ENCODE measurements at regions not wholly inside any gene's neighbourhood (a gene's known extent, or its start where the extent isn't known, plus 50 kb on each side); places are given as distances from the start of the nearest gene placed in this dataset.
"Not testable (repeated sequence)": the region's sequence is repeated elsewhere in the genome, so short reads cannot be mapped to it uniquely, and the experiment has no call there.

GRCh38 chr5:82538339-82539034 lies 260.3 kb upstream of the RPS23 start:
- no peak overlapping the region for H3K4me3 Mint-ChIP-seq
- H3K36me3 Mint-ChIP-seq, result no peaks in the 10 kb centered on the region
- ChIA-PET POLR2A (no interaction called here), CTCF (interaction anchor here (0.7 kb wide), 1 partner anchor 79 kb away, joined by 3 read pairs; no protein-coding TSS in a partner anchor)
- no peaks in the 10 kb centered on the region for H3K9me3 Mint-ChIP-seq
- intact Hi-C loops (cut with micrococcal nuclease), result no loop called here
- peaks cover 1% of the 10 kb centered on the region for H3K27me3 Mint-ChIP-seq
- H3K4me1 Mint-ChIP-seq (ENCODE audit: low read depth), result no peaks in the 10 kb centered on the region
- no peak for DNase-seq
- no peak overlapping the region for H3K27ac Mint-ChIP-seq

GRCh38 chr5:82537687-82538306 lies 259.6 kb upstream of the RPS23 start:
- CTCF ChIA-PET, result interaction anchor here (0.7 kb wide), 1 partner anchor 78 kb away, joined by 3 read pairs; no protein-coding TSS in a partner anchor
- Mint-ChIP-seq H3K27me3 (peaks cover 1% of the 10 kb centered on the region), H3K4me3 (no peak overlapping the region), H3K36me3 (no peaks in the 10 kb centered on the region), H3K4me1 (ENCODE audit: low read depth) (no peaks in the 10 kb centered on the region), H3K9me3 (no peaks in the 10 kb centered on the region), H3K27ac (no peak overlapping the region)
- intact Hi-C loops (cut with micrococcal nuclease), result no loop called here
- no peak for DNase-seq
- POLR2A ChIA-PET, result no interaction called here

- Mint-ChIP-seq H3K4me1 (ENCODE audit: low read depth) (no peaks in the 10 kb centered on the region), H3K9me3 (peaks cover 5% of the 10 kb centered on the region), H3K4me3 (no peak overlapping the region), H3K27ac (no peak overlapping the region), H3K36me3 (peaks cover 3% of the 10 kb centered on the region), H3K27me3 (peaks cover 4% of the 10 kb centered on the region)
- intact Hi-C loops (cut with micrococcal nuclease), result no loop called here
- ChIA-PET POLR2A (no interaction called here), CTCF (no interaction called here)
- DNase-seq, result no peak
Measured at GRCh38 chr5:82534986-82535385, 256.8 kb upstream of the RPS23 start.

- CTCF ChIA-PET; POLR2A ChIA-PET; H3K36me3 Mint-ChIP-seq; intact Hi-C loops (cut with micrococcal nuclease); H3K27me3 Mint-ChIP-seq; H3K27ac Mint-ChIP-seq; DNase-seq; H3K4me3 Mint-ChIP-seq; H3K4me1 Mint-ChIP-seq (ENCODE audit: low read depth): not testable (repeated sequence)
- peaks cover 10% of the 10 kb centered on the region for H3K9me3 Mint-ChIP-seq
Measured at GRCh38 chr5:82532075-82532474, 253.9 kb upstream of the RPS23 start.

- peaks cover 5% of the 10 kb centered on the region for H3K9me3 Mint-ChIP-seq
- peaks cover 10% of the 10 kb centered on the region for H3K4me1 Mint-ChIP-seq (ENCODE audit: low read depth)
- no peak for DNase-seq
- CTCF ChIA-PET, result no interaction called here
- intact Hi-C loops (cut with micrococcal nuclease), result loop anchor here (10.0 kb wide), 1 partner anchor 172 kb away; no protein-coding TSS in a partner anchor
- H3K36me3 Mint-ChIP-seq, result peaks cover 2% of the 10 kb centered on the region
- POLR2A ChIA-PET, result no interaction called here
- no peaks in the 10 kb centered on the region for H3K27me3 Mint-ChIP-seq
- H3K4me3 Mint-ChIP-seq, result no peak overlapping the region
- no peak overlapping the region for H3K27ac Mint-ChIP-seq
Measured at GRCh38 chr5:82526540-82526939, 248.4 kb upstream of the RPS23 start.

- no peak overlapping the region for H3K27ac Mint-ChIP-seq
- H3K27me3 Mint-ChIP-seq, result no peaks in the 10 kb centered on the region
- H3K4me1 Mint-ChIP-seq (ENCODE audit: low read depth), result peaks cover 10% of the 10 kb centered on the region
- CTCF ChIA-PET, result no interaction called here
- POLR2A ChIA-PET, result no interaction called here
- H3K4me3 Mint-ChIP-seq, result no peak overlapping the region
- DNase-seq, result no peak
- H3K36me3 Mint-ChIP-seq, result peaks cover 2% of the 10 kb centered on the region
- H3K9me3 Mint-ChIP-seq, result peaks cover 5% of the 10 kb centered on the region
- intact Hi-C loops (cut with micrococcal nuclease), result loop anchor here (10.0 kb wide), 1 partner anchor 171 kb away; no protein-coding TSS in a partner anchor
Measured at GRCh38 chr5:82525626-82526025, 247.5 kb upstream of the RPS23 start.

GRCh38 chr5:82523633-82524032 lies 245.5 kb upstream of the RPS23 start:
- Mint-ChIP-seq H3K27ac (no peak overlapping the region), H3K4me3 (no peak overlapping the region), H3K9me3 (peaks cover 5% of the 10 kb centered on the region), H3K27me3 (peaks cover 2% of the 10 kb centered on the region), H3K4me1 (ENCODE audit: low read depth) (peaks cover 10% of the 10 kb centered on the region), H3K36me3 (peaks cover 2% of the 10 kb centered on the region)
- no peak for DNase-seq
- intact Hi-C loops (cut with micrococcal nuclease), result loop anchor here (10.0 kb wide), 1 partner anchor 169 kb away; no protein-coding TSS in a partner anchor
- CTCF ChIA-PET, result no interaction called here
- POLR2A ChIA-PET, result no interaction called here

- no peak for DNase-seq
- Mint-ChIP-seq H3K4me3 (no peak overlapping the region), H3K36me3 (no peaks in the 10 kb centered on the region), H3K4me1 (ENCODE audit: low read depth) (peaks cover 10% of the 10 kb centered on the region), H3K27me3 (peaks cover 4% of the 10 kb centered on the region), H3K9me3 (peaks cover under 1% of the 10 kb centered on the region), H3K27ac (no peak overlapping the region)
- intact Hi-C loops (cut with micrococcal nuclease), result loop anchor here (10.0 kb wide), 1 partner anchor 168 kb away; no protein-coding TSS in a partner anchor
- POLR2A ChIA-PET, result no interaction called here
- CTCF ChIA-PET, result interaction anchor here (1.0 kb wide), 1 partner anchor 172 kb away, joined by 4 read pairs; no protein-coding TSS in a partner anchor
Measured at GRCh38 chr5:82522897-82523296, 244.7 kb upstream of the RPS23 start.

- intact Hi-C loops (cut with micrococcal nuclease), result loop anchor here (10.0 kb wide), 1 partner anchor 167 kb away; no protein-coding TSS in a partner anchor
- no peak for DNase-seq
- H3K27me3 Mint-ChIP-seq, result peaks cover 4% of the 10 kb centered on the region
- POLR2A ChIA-PET, result no interaction called here
- no peaks in the 10 kb centered on the region for H3K36me3 Mint-ChIP-seq
- H3K4me1 Mint-ChIP-seq (ENCODE audit: low read depth), result peaks cover 5% of the 10 kb centered on the region
- no peak overlapping the region for H3K27ac Mint-ChIP-seq
- no peak overlapping the region for H3K4me3 Mint-ChIP-seq
- H3K9me3 Mint-ChIP-seq, result no peaks in the 10 kb centered on the region
- CTCF ChIA-PET, result no interaction called here
Measured at GRCh38 chr5:82521431-82522051, 243.4 kb upstream of the RPS23 start.

GRCh38 chr5:82519558-82519957 lies 241.4 kb upstream of the RPS23 start:
- H3K4me3 Mint-ChIP-seq, result no peak overlapping the region
- ChIA-PET CTCF (interaction anchor here (0.9 kb wide), 1 partner anchor 9 kb away, joined by 3 read pairs; no protein-coding TSS in a partner anchor), POLR2A (no interaction called here)
- no peaks in the 10 kb centered on the region for H3K9me3 Mint-ChIP-seq
- no peaks in the 10 kb centered on the region for H3K4me1 Mint-ChIP-seq (ENCODE audit: low read depth)
- H3K27me3 Mint-ChIP-seq, result peaks cover 4% of the 10 kb centered on the region
- no peak overlapping the region for H3K27ac Mint-ChIP-seq
- intact Hi-C loops (cut with micrococcal nuclease), result no loop called here
- H3K36me3 Mint-ChIP-seq, result no peaks in the 10 kb centered on the region
- DNase-seq, result no peak

- no peak overlapping the region for H3K27ac Mint-ChIP-seq
- intact Hi-C loops (cut with micrococcal nuclease), result no loop called here
- no peaks in the 10 kb centered on the region for H3K36me3 Mint-ChIP-seq
- CTCF ChIA-PET, result no interaction called here
- H3K9me3 Mint-ChIP-seq, result no peaks in the 10 kb centered on the region
- H3K4me3 Mint-ChIP-seq, result no peak overlapping the region
- POLR2A ChIA-PET, result no interaction called here
- no peaks in the 10 kb centered on the region for H3K4me1 Mint-ChIP-seq (ENCODE audit: low read depth)
- H3K27me3 Mint-ChIP-seq, result peaks cover 4% of the 10 kb centered on the region
- DNase-seq, result no peak
Measured at GRCh38 chr5:82517544-82518075, 239.5 kb upstream of the RPS23 start.

GRCh38 chr5:82513738-82514137 lies 235.6 kb upstream of the RPS23 start:
- Mint-ChIP-seq H3K27me3 (peaks cover 3% of the 10 kb centered on the region), H3K36me3 (no peaks in the 10 kb centered on the region), H3K27ac (no peak overlapping the region), H3K9me3 (no peaks in the 10 kb centered on the region), H3K4me3 (no peak overlapping the region), H3K4me1 (ENCODE audit: low read depth) (peaks cover 4% of the 10 kb centered on the region)
- CTCF ChIA-PET, result no interaction called here
- POLR2A ChIA-PET, result no interaction called here
- intact Hi-C loops (cut with micrococcal nuclease), result no loop called here
- no peak for DNase-seq
